HepG2 (cell line): ENCODE measurements at regions not wholly inside any gene's neighbourhood (a gene's known extent, or its start where the extent isn't known, plus 50 kb on each side); places are given as distances from the start of the nearest gene placed in this dataset.

Experiments
- CBFB ChIP-seq: sonication (generic); formaldehyde crosslinking; IDR thresholded peaks from 2 replicates; pipeline ENCODE4 v1.4.0; 2020; ENCODE audit warnings: missing genetic modification reagents
- CSRNP2 ChIP-seq: sonication (generic); formaldehyde crosslinking; conservative IDR thresholded peaks from 2 replicates; pipeline ENCODE4 v1.8.0; 2022; ENCODE audit warnings: low read depth, missing genetic modification reagents
- DRAP1 ChIP-seq: IDR thresholded peaks from 2 replicates; pipeline ENCODE4 v1.6.1; 2016; ENCODE audit warnings: missing genetic modification reagents, missing compliant biosample characterization
- E2F5 ChIP-seq: sonication (generic); formaldehyde crosslinking; conservative IDR thresholded peaks from 2 replicates; pipeline ENCODE4 v1.4.0; 2020; ENCODE audit warnings: missing genetic modification reagents
- ETV6 ChIP-seq: sonication (generic); formaldehyde crosslinking; conservative IDR thresholded peaks from 2 replicates; pipeline ENCODE4 v1.4.0; 2020; ENCODE audit warnings: missing genetic modification reagents
- MAFG ChIP-seq: sonication (generic); formaldehyde crosslinking; IDR thresholded peaks from 2 replicates; pipeline ENCODE4 v1.5.1; 2020; ENCODE audit warnings: mild to moderate bottlenecking, missing genetic modification reagents
- MTF2 ChIP-seq: sonication (generic); formaldehyde crosslinking; IDR thresholded peaks from 2 replicates; pipeline ENCODE4 v1.5.0; 2020; ENCODE audit warnings: missing genetic modification reagents, borderline replicate concordance
- SETDB1 ChIP-seq: sonication (generic); formaldehyde crosslinking; IDR thresholded peaks from 2 replicates; pipeline ENCODE4 v1.5.1; 2020; ENCODE audit warnings: missing genetic modification reagents, mild to moderate bottlenecking, borderline replicate concordance
- SIX4 ChIP-seq: sonication (generic); formaldehyde crosslinking; IDR thresholded peaks from 2 replicates; pipeline ENCODE4 v1.4.0; 2020; ENCODE audit warnings: missing genetic modification reagents
- THAP11 ChIP-seq: IDR thresholded peaks from 2 replicates; pipeline ENCODE4 v1.6.1; 2016; ENCODE audit warnings: missing biosample characterization, missing genetic modification reagents
- ZBTB39 ChIP-seq: sonication (generic); formaldehyde crosslinking; IDR thresholded peaks from 2 replicates; pipeline ENCODE4 v1.5.0; 2020; ENCODE audit warnings: missing genetic modification reagents
- ZBTB4 ChIP-seq: sonication (generic); formaldehyde crosslinking; IDR thresholded peaks from 2 replicates; pipeline ENCODE4 v1.4.0; 2020; ENCODE audit warnings: missing genetic modification reagents, mild to moderate bottlenecking, borderline replicate concordance
- ZMYM2 ChIP-seq: sonication (generic); formaldehyde crosslinking; IDR thresholded peaks from 2 replicates; pipeline ENCODE4 v1.8.0; 2022; ENCODE audit warnings: mild to moderate bottlenecking, missing genetic modification reagents
- ZMYM3 ChIP-seq: sonication (generic); formaldehyde crosslinking; IDR thresholded peaks from 2 replicates; pipeline ENCODE4 v1.5.1; 2020; ENCODE audit warnings: mild to moderate bottlenecking, missing genetic modification reagents
- ZNF253 ChIP-seq: sonication (generic); formaldehyde crosslinking; IDR thresholded peaks from 2 replicates; pipeline ENCODE4 v1.8.0; 2022; ENCODE audit warnings: mild to moderate bottlenecking, missing genetic modification reagents, borderline replicate concordance
- ZNF513 ChIP-seq: sonication (generic); formaldehyde crosslinking; conservative IDR thresholded peaks from 2 replicates; pipeline ENCODE4 v1.5.0; 2020; ENCODE audit warnings: missing genetic modification reagents
- ZNF557 ChIP-seq: sonication (generic); formaldehyde crosslinking; IDR thresholded peaks from 2 replicates; pipeline ENCODE4 v1.4.0; 2020; ENCODE audit warnings: missing genetic modification reagents
- ZNF562 ChIP-seq: sonication (generic); formaldehyde crosslinking; IDR thresholded peaks from 2 replicates; pipeline ENCODE4 v1.8.0; 2022; ENCODE audit warnings: missing genetic modification reagents, borderline replicate concordance
- ZNF777 ChIP-seq: sonication (generic); formaldehyde crosslinking; IDR thresholded peaks from 2 replicates; pipeline ENCODE4 v1.4.0; 2020; ENCODE audit warnings: missing genetic modification reagents
- ZSCAN31 ChIP-seq: sonication (generic); formaldehyde crosslinking; IDR thresholded peaks from 2 replicates; pipeline ENCODE4 v1.5.0; 2020; ENCODE audit warnings: low read depth, mild to moderate bottlenecking, missing genetic modification reagents

GRCh38 chr12:124389725-124390441 lies 95.0 kb downstream of the RFLNA start (continued):
- TF ChIP-seq ZBTB4: 0 out of 2 replicates have a peak, but pooled peaks have one; percentile 26
- TF ChIP-seq CSRNP2: no peak
- TF ChIP-seq ZNF562 (CRISPR knock-in tag): no peak
- no peak for TF ChIP-seq ZBTB39 (CRISPR knock-in tag)
- no peak for TF ChIP-seq MAFG (CRISPR knock-in tag)
- no peak for TF ChIP-seq MTF2
- TF ChIP-seq ZSCAN31: no peak
- TF ChIP-seq CBFB: no peak
- no peak for TF ChIP-seq ZNF513 (CRISPR knock-in tag)
- TF ChIP-seq ZNF777 (CRISPR knock-in tag): no peak
- no peak for TF ChIP-seq SIX4 (CRISPR knock-in tag)
- peak; percentile 93 for TF ChIP-seq ZMYM3
- 0 out of 2 replicates have a peak, but pooled peaks have one; percentile 37 for TF ChIP-seq ZMYM2 (CRISPR knock-in tag)
- TF ChIP-seq ZNF557 (CRISPR knock-in tag): no peak
- no peak for TF ChIP-seq THAP11 (CRISPR knock-in tag)
- no peak for TF ChIP-seq ZNF253 (CRISPR knock-in tag)
- no peak for TF ChIP-seq SETDB1
- no peak for TF ChIP-seq E2F5 (CRISPR knock-in tag)
- no peak for TF ChIP-seq ETV6 (CRISPR knock-in tag)
- TF ChIP-seq DRAP1 (CRISPR knock-in tag): peak; percentile 25; the same call in 1 of the 2 replicates
